ENCODE measurements at regions not wholly inside any gene's neighbourhood (a gene's known extent, or its start where the extent isn't known, plus 50 kb on each side); places are given as distances from the start of the nearest gene placed in this dataset.

DNA sequence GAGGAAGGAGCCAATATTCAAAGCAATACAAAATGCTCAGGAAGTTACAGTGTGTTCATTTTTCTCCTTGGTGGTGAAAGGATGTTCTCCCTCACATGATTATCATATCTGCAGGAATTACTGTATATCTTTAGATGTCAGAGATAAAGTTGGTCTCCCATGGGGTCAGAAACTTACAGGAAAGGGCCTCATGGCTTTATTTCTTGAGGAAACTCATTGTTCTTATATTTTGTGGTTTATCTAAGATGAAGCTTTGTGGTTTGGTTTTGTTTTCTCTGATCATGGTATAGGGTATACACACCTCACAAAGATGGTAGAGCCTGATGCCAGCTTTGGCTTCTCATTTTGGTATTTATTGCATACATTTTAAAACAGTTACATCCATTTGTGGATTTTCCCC lies 100.5 kb upstream of the STXBP5 start:
- no peak for TF ChIP-seq CTCF (IDR thresholded peaks at IDR 0.05)
- no peak for TF ChIP-seq POLR2A (IDR thresholded peaks at IDR 0.05)
